ENCODE measurements at regions not wholly inside any gene's neighbourhood (a gene's known extent, or its start where the extent isn't known, plus 50 kb on each side); places are given as distances from the start of the nearest gene placed in this dataset.

GRCh38 chr5:159655757-159656409 lies 260.4 kb upstream of the ADRA1B start:
- Histone ChIP-seq H3K9ac (ENCODE audit: low read depth in 1 of 2, low read length in 2 of 2) (no peak overlapping the region), H3K4me1 (ENCODE audit: control insufficient read depth in 4 of 4, insufficient read depth in 4 of 4, low read length in 3 of 4) (no peaks in the 10 kb centered on the region), H3K4me3 (ENCODE audit: low read depth in 1 of 3, low read length in 3 of 3) (no peak overlapping the region), H3K36me3 (ENCODE audit: control insufficient read depth in 4 of 4, insufficient read depth in 3 of 4, low read depth in 1 of 4, low read length in 3 of 4) (no peaks in the 10 kb centered on the region), H3K27ac (ENCODE audit: low read depth in 1 of 2, low read length in 2 of 2) (no peak overlapping the region), H3K9me3 (ENCODE audit: control insufficient read depth in 4 of 4, low read length in 3 of 4) (no peaks in the 10 kb centered on the region), H3K27me3 (ENCODE audit: control insufficient read depth in 4 of 4, insufficient read depth in 4 of 4, low read length in 3 of 4) (no peaks in the 10 kb centered on the region)
- TF ChIP-seq, protein P1, sequence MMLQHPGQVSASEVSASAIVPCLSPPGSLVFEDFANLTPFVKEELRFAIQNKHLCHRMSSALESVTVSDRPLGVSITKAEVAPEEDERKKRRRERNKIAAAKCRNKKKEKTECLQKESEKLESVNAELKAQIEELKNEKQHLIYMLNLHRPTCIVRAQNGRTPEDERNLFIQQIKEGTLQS (IDR thresholded peaks at IDR 0.05), result no peak
- no peak for TF ChIP-seq SP1 (IDR thresholded peaks at IDR 0.05)
- TF ChIP-seq RAD21 (IDR thresholded peaks at IDR 0.05), result no peak
- DNase-seq (ENCODE audit: low spot score), result no peak
- WGBS, result 77% methylated on average over 3 of the region's 3 CpGs

DNA sequence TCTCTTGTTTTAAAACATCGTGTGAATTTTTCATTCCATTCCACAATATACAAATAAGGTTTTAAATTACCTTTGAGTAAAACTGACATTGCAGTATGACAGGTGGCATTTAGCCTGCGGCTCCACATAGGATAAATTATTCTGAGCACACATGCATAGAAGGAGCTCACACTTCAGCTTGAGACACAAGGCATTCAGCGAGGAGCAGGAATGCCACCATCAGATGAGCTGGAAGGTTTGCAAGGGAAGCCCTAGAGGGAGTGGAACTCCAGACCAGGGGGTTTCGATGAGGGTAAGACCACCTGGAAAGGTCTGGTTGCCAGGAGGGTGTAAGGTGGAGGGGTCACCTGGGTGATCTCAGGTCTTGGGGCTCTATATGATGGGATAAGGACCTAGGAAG lies 259.0 kb upstream of the ADRA1B start:
- Histone ChIP-seq H3K27me3 (ENCODE audit: control insufficient read depth in 4 of 4, insufficient read depth in 4 of 4, low read length in 3 of 4) (no peaks in the 10 kb centered on the region), H3K9me3 (ENCODE audit: control insufficient read depth in 4 of 4, low read length in 3 of 4) (no peaks in the 10 kb centered on the region), H3K36me3 (ENCODE audit: control insufficient read depth in 4 of 4, insufficient read depth in 3 of 4, low read depth in 1 of 4, low read length in 3 of 4) (no peaks in the 10 kb centered on the region), H3K4me1 (ENCODE audit: control insufficient read depth in 4 of 4, insufficient read depth in 4 of 4, low read length in 3 of 4) (no peaks in the 10 kb centered on the region), H3K9ac (ENCODE audit: low read depth in 1 of 2, low read length in 2 of 2) (no peak overlapping the region), H3K4me3 (ENCODE audit: low read depth in 1 of 3, low read length in 3 of 3) (no peak overlapping the region), H3K27ac (ENCODE audit: low read depth in 1 of 2, low read length in 2 of 2) (no peak overlapping the region)
- 71% methylated on average over 4 of the region's 4 CpGs for WGBS
- DNase-seq (ENCODE audit: low spot score), result no peak
- TF ChIP-seq RAD21 (IDR thresholded peaks at IDR 0.05) (no peak), YY1 (IDR thresholded peaks at IDR 0.05) (no peak), TAF1 (conservative IDR thresholded peaks at IDR 0.05) (no peak), FOXA1 (IDR thresholded peaks at IDR 0.05) (no peak), HNF4G (IDR thresholded peaks at IDR 0.05) (no peak), HNF4A (conservative IDR thresholded peaks at IDR 0.05) (no peak), GABPA (IDR thresholded peaks at IDR 0.05 in 1 of 2, conservative IDR thresholded peaks at IDR 0.05 in 1 of 2) (no peak), FOXA2 (IDR thresholded peaks at IDR 0.05) (no peak), EGR1 (IDR thresholded peaks at IDR 0.05; ENCODE audit: low read depth in 2 of 2) (no peak), SP1 (IDR thresholded peaks at IDR 0.05) (no peak), NR2F2 (IDR thresholded peaks at IDR 0.05) (no peak), JUND (IDR thresholded peaks at IDR 0.05) (no peak), CTCF (IDR thresholded peaks at IDR 0.05; ENCODE audit: low read depth, low read length, missing input control) (no peak)
- TF ChIP-seq, protein P1 (IDR thresholded peaks at IDR 0.05), result no peak
- TF ChIP-seq, protein P2, sequence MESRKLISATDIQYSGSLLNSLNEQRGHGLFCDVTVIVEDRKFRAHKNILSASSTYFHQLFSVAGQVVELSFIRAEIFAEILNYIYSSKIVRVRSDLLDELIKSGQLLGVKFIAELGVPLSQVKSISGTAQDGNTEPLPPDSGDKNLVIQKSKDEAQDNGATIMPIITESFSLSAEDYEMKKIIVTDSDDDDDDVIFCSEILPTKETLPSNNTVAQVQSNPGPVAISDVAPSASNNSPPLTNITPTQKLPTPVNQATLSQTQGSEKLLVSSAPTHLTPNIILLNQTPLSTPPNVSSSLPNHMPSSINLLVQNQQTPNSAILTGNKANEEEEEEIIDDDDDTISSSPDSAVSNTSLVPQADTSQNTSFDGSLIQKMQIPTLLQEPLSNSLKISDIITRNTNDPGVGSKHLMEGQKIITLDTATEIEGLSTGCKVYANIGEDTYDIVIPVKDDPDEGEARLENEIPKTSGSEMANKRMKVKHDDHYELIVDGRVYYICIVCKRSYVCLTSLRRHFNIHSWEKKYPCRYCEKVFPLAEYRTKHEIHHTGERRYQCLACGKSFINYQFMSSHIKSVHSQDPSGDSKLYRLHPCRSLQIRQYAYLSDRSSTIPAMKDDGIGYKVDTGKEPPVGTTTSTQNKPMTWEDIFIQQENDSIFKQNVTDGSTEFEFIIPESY (IDR thresholded peaks at IDR 0.05), result no peak
- TF ChIP-seq, protein P3, sequence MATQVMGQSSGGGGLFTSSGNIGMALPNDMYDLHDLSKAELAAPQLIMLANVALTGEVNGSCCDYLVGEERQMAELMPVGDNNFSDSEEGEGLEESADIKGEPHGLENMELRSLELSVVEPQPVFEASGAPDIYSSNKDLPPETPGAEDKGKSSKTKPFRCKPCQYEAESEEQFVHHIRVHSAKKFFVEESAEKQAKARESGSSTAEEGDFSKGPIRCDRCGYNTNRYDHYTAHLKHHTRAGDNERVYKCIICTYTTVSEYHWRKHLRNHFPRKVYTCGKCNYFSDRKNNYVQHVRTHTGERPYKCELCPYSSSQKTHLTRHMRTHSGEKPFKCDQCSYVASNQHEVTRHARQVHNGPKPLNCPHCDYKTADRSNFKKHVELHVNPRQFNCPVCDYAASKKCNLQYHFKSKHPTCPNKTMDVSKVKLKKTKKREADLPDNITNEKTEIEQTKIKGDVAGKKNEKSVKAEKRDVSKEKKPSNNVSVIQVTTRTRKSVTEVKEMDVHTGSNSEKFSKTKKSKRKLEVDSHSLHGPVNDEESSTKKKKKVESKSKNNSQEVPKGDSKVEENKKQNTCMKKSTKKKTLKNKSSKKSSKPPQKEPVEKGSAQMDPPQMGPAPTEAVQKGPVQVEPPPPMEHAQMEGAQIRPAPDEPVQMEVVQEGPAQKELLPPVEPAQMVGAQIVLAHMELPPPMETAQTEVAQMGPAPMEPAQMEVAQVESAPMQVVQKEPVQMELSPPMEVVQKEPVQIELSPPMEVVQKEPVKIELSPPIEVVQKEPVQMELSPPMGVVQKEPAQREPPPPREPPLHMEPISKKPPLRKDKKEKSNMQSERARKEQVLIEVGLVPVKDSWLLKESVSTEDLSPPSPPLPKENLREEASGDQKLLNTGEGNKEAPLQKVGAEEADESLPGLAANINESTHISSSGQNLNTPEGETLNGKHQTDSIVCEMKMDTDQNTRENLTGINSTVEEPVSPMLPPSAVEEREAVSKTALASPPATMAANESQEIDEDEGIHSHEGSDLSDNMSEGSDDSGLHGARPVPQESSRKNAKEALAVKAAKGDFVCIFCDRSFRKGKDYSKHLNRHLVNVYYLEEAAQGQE (IDR thresholded peaks at IDR 0.05), result no peak
